Fibroblast of peridontal ligament (primary cell): ENCODE measurements at regions not wholly inside any gene's neighbourhood (a gene's known extent, or its start where the extent isn't known, plus 50 kb on each side); places are given as distances from the start of the nearest gene placed in this dataset.
"Not testable (repeated sequence)": the region's sequence is repeated elsewhere in the genome, so short reads cannot be mapped to it uniquely, and the experiment has no call there.

ENCODE experiments used
- DNase-seq: peaks from one replicate; pipeline ENCODE4 v3.0.0-alpha.2; 2010; ENCODE audit errors: extremely low read depth

- peak; percentile 38 for DNase-seq
These were observed 239.0 kb upstream of the JADE1 start for GRCh38 chr4:128570387-128570975.

GRCh38 chr4:128566693-128567092 is 242.8 kb upstream of the JADE1 start:
- DNase-seq, result peak; percentile 40

GRCh38 chr4:128565565-128566186 is 243.8 kb upstream of the JADE1 start:
- no peak for DNase-seq

DNA sequence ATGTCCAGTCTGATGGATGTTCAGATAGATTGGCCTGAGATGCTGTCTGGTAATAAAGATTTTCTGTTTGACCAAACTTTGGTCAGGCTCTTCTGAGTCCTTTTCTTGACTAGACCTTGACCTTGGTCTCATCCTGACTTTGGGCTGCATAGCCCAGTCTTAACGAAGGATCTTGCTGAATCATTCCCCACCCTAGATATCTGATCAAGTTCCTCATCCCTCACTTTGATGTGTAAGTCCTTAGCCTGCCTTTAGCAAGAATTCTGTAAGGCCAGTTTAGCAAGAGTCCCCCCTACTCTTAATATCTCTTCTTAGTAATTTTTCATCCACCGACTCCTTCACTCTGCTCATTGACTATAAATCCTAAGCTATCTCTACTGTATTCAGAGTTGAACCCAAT is 244.4 kb upstream of the JADE1 start:
- DNase-seq, result no peak

GRCh38 chr4:128564081-128564630 is 245.3 kb upstream of the JADE1 start:
- no peak for DNase-seq

DNA sequence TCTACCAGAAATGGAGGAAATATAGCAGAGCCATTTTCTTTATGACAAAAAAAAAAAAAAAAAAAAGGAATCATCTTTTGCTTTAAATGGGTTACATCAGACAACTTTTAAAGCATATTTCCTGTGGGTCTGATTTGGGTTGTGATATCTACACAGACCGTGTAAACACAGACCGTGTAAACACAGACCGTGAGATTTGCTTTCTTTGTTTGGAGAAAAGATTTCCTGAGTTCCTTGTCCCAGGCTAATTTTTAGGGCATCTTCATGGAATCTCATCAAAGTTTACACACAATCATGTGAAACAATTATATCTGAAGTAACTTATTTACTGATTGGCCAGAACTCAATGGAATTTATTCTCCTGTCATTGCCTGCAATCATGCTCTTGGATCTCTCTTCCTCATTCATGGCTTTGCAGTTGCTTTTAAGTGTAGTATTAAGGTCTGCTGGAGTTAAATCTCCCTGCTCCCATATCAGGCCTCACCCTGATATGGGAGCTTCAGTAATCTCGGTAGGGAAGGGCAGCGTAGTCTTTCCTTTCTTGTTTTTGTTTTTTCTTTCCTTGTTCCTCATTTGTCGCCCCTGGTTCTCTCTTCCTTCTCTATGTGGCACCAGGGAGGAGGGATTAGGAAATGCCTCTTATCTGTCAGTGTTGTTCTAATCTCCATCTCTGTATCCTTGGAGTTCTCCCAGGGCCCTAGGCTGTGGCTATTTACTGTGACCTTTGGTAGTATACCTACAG is 248.6 kb upstream of the JADE1 start:
- DNase-seq, result peak; percentile 68

DNA sequence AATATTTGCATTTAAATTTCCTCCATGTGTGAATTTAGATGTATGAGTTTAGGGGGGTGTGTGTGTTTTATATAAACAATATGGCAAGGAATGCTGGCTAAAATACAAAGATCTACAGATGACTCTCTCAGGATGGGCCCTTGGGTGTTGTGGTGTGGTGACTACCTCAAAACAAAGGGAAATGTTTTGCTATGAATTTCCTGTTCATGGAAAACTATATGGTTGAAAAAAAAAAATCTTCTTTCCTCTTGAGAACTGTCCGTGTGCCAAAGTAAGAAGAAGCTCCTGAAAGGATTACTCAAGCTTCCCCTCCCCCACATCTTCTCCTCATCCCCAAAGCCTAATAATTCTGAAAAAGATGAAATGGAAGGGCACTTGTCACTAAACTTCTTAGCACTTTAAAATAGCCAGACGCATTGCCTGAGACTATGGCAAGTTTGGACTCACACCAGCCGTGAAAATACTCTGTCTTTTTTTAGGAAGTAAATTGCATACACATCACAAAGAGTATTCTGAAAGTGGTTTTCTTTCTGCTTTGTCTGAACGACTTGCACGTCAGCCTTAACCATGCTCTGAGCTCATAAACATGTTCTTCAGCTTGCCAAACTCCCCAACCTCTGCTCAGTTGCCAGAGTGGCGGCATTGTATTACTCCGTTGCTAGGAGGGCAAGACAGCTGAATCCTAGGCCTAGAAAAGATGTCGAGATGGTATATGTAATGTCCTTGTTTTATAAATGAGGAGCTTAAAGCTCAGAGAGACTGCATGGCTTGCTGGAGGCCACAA is 250.4 kb upstream of the JADE1 start:
- DNase-seq, result peak; percentile 97

DNA sequence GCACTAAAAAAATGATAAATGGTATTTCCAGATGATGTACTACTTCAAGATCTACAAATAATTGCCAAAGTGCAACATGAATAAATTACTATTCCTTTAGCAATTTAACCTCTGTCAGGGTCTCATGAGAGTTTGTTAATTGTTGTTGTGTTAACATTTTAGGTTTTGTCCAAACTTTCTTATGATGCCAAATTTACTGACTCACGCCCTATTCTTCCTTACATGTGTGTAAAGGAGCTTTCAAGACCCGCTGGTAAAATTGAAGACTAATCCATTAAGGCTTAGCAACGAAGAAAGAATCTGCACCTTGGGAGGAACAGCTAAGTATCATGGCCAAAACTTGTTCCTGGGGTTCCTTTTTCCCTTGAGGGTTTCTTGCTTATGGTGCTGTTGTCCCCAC is 252.7 kb upstream of the JADE1 start:
- no peak for DNase-seq

DNA sequence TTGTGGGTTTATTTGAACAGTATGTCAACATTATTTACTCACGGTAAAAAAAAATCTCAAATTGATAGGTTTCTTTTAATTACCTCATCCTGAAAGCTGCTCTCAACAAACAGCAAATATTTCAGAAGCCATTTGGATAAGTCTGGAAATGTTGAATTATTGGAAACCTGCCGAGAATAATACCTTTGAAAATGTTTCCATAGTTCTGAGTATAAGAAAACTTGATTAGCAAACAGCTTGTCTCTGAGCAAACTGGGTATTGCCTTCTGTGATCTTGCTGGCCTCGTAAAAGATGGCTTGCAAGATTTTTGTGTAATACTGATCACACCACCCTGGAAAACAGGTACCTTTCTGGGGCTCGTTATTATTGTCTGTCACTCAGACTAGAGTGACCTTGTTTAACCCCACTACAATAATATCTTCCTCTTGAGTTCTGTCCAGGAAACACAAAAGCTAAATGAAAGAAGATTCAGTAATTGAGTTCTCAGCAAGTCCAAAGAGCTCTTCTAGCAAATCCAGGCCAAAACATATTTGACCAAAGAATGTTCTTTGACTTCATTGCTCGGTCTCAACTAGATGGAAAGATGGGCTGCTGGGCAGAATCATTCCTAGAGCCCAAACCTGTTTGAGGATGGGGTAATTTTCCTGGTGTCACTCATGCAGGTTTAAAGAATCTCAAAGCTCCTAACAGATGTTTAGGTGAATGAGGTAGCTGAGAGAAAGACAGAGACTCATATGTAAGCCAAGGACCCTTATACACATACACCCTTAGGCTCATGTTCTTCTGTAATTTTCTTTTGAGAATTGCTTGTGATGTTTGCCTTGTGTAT is 255.6 kb upstream of the JADE1 start:
- no peak for DNase-seq

- DNase-seq, result no peak
These were observed 257.0 kb upstream of the JADE1 start for GRCh38 chr4:128552586-128552907.

DNA sequence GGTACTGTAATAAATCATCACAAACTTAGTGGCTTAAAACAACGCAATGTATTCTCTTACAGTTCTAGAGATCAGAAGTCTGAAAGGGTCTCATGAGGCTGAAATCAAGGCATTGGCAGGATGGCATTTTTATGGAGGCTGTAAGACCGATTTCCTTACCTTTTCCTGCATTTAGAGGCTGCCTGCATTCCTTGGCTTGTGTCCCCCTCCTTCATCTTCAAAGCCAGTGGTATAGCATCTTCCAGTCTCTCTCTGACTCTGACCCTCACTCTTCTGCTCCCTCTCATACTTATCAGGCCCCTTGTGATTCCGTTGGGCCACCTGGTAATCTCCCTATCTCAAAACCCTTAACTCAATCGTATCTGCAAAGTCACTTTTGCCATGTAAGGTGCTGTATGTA is 258.2 kb upstream of the JADE1 start:
- DNase-seq, result no peak

DNA sequence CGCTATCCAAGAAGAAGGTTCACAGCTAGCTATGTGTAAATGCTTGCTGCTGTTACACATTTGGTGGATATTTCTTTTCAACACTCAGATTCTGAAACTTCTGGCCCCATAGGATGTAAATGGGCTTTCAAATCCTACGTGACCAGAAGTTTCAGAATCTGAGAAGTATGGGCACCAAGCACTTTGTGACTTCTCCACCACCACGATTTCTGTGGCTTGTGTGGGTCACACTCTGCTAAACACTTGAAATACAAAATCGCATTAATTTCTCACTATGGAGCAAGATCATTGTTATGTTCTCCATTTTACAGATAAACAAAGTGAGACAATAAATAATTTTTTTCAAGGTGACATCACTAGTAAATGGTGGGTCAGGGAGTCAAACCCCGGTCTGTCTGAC is 259.4 kb upstream of the JADE1 start:
- DNase-seq, result no peak

DNA sequence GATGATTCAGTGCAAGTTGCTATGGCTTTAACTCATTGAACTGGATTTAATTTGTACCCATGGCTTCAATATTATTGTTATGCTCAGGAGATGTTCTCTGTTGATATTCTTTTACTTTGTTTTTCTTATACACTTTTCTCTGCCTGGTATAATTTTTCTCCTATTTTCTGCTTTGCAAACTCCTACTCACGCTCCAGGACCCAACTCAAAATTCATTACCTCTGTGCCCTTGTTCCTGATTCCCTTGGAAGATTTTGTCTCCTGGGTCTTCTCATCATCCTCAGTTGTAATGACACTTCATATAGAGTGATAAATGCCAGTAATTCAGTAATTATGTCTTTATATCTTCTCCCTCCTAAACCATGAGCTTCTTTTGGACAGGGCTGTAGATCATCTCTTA is 259.9 kb upstream of the JADE1 start:
- DNase-seq, result no peak

DNA sequence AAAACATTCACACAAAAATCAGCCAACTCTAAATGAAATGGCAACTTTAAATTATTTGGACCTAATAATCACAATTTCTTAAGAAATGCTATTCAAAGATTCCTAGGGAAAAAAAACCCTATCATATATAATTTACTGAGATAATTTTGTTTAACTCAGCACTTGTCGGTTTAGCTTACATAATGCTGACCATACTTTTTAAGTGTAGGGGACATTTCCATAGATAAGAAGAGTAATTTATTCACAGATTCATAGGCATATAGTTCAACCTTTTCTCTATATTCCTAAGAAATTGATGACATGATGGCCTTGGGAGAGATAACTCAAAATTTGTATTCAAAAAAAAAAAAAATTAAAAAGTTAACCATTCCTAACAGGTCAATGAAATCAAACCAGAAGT is 260.8 kb upstream of the PGRMC2 start:
- DNase-seq, result no peak

DNA sequence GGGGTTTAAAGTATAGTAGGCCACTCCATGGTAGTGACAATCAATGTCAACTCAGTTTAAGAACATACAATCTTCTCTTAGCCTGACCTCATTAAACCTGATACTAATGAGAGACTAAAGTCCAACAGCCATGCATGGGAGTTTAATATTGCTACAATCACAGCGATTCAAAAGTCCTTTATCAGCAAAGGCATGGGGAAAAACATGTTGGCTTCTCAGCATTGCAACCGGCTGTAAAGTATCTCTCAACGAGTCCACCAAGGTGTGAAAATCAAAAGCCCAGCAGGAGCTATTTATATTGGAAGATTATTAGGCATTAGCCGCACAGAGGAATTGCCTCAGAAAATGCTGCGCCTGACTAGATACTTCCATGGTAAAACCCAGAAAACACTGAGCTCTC is 256.7 kb upstream of the PGRMC2 start:
- no peak for DNase-seq

DNA sequence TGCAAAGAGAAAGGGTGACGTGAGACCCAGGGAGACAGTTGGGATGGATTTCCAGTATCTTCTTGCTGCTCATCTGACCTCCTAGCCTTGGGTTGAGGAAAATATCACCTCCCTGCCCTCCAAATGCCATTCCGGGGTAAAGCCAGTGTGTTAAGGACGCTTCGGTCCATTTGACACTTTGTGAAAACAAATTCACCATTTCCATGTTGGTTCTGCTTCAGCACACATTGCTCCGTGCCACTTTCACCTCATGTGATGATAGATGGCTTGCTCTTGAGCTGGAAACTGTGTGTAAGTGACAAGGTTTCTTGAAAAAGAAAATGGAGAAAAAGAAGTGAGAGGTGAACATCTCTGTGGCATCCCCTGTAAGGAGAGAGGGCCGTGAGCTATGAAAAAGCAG is 256.1 kb upstream of the PGRMC2 start:
- no peak for DNase-seq

GRCh38 chr4:128542047-128542446 is 254.4 kb upstream of the PGRMC2 start:
- DNase-seq, result no peak

- DNase-seq, result no peak
These were observed 252.5 kb upstream of the PGRMC2 start for GRCh38 chr4:128540122-128540521.

DNA sequence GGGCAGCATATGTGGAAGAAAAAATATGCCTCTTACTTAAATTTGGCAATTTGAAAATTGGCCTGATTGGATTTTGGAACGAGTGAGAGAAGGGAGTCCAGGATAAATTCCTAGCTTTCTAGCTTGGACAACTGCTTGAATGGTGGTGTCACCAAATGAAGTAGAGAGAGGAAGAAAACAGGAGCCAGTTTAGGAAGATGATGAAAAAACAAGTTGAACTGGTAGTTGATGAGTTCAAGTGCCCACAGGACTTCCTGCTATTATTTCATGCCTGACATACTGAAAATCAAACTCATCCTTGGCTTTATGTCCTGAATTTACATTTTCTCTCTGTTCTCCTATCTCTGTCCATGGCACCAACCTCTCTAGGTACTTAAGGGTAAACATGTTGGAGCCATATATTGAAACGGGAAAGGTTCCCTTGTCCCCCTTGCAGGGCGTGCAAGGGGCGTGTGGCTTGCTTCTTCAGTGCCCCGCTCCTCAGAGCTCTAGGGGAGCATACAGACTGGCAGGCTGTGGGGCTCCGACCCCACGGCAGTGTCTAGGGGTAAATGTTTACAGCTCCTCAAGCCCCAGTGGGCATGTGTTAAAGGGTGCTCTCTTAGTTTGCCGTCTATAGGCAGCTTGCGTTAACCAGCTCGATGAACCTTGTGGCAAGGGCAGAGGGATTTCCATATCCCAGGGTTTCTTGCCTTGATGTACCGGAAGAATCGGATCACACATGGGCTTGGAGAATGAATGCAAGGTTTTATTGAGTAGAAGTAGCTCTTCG is 250.7 kb upstream of the PGRMC2 start:
- DNase-seq, result peak; percentile 44

GRCh38 chr4:128536746-128537145 is 249.1 kb upstream of the PGRMC2 start:
- no peak for DNase-seq

DNA sequence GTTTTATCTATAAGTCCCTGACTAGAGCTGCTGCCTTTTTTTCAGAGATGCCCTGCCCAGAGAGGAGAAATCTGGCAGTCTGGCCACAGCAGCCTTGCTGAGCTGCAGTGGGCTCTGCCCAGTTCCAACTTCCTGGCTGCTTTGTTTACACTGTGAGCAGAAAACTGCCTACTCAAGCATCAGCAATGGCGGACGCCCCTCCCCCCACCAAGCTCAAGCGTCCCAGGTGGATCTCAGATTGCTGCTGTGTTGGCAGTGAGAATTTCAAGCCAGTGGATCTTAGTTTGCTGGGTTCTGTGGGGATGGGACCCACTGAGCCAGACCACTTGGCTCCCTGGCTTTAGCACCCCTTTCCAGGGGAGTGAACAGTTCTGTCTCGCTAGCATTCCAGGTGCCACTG is 247.9 kb upstream of the PGRMC2 start:
- not testable (repeated sequence) for DNase-seq
